HG02759 (cell line): ENCODE measurements at regions not wholly inside any gene's neighbourhood (a gene's known extent, or its start where the extent isn't known, plus 50 kb on each side); places are given as distances from the start of the nearest gene placed in this dataset.

Experiments used
- ATAC-seq: cut with Tn5 transposase; IDR thresholded peaks from one replicate; pipeline ENCODE4 v1.9.1; 2021; ENCODE audit warnings: mild to moderate bottlenecking, moderate library complexity; ENCODE audit not compliant: unreplicated experiment

- no peak for ATAC-seq
Measured at GRCh38 chr20:52592567-52592966, 379.6 kb upstream of the TSHZ2 start.

- no peak for ATAC-seq
Measured at GRCh38 chr20:52590100-52590499, 382.1 kb upstream of the TSHZ2 start.

GRCh38 chr20:52589251-52589812, 382.8 kb upstream of the TSHZ2 start:
- no peak for ATAC-seq

- ATAC-seq, result no peak
Measured at GRCh38 chr20:52586660-52587059, 385.5 kb upstream of the TSHZ2 start.

- ATAC-seq, result no peak
Measured at GRCh38 chr20:52585333-52585732, 386.8 kb upstream of the TSHZ2 start.

GRCh38 chr20:52578559-52578958, 387.0 kb upstream of the ZFP64 start:
- no peak for ATAC-seq

- no peak for ATAC-seq
Measured at GRCh38 chr20:52577696-52578095, 386.1 kb upstream of the ZFP64 start.

- no peak for ATAC-seq
Measured at GRCh38 chr20:52572687-52573086, 381.1 kb upstream of the ZFP64 start.

- ATAC-seq, result no peak
Measured at GRCh38 chr20:52569201-52569600, 377.6 kb upstream of the ZFP64 start.

- no peak for ATAC-seq
Measured at GRCh38 chr20:52565614-52566013, 374.0 kb upstream of the ZFP64 start.

- no peak for ATAC-seq
Measured at GRCh38 chr20:52564594-52564993, 373.0 kb upstream of the ZFP64 start.

GRCh38 chr20:52552181-52552872, 360.7 kb upstream of the ZFP64 start:
- ATAC-seq, result no peak

GRCh38 chr20:52542131-52542530, 350.6 kb upstream of the ZFP64 start:
- no peak for ATAC-seq

- no peak for ATAC-seq
Measured at GRCh38 chr20:52540509-52540908, 348.9 kb upstream of the ZFP64 start.

- ATAC-seq, result no peak
Measured at GRCh38 chr20:52539891-52540290, 348.3 kb upstream of the ZFP64 start.

- no peak for ATAC-seq
Measured at GRCh38 chr20:52536841-52537400, 345.3 kb upstream of the ZFP64 start.

- ATAC-seq, result no peak
Measured at GRCh38 chr20:52536040-52536439, 344.5 kb upstream of the ZFP64 start.

GRCh38 chr20:52534616-52535015, 343.0 kb upstream of the ZFP64 start:
- no peak for ATAC-seq

GRCh38 chr20:52533401-52533800, 341.8 kb upstream of the ZFP64 start:
- no peak for ATAC-seq

- no peak for ATAC-seq
Measured at GRCh38 chr20:52532674-52533073, 341.1 kb upstream of the ZFP64 start.

GRCh38 chr20:52530571-52530970, 339.0 kb upstream of the ZFP64 start:
- ATAC-seq, result no peak

GRCh38 chr20:52529826-52530225, 338.2 kb upstream of the ZFP64 start:
- no peak for ATAC-seq

- ATAC-seq, result no peak
Measured at GRCh38 chr20:52524861-52525260, 333.3 kb upstream of the ZFP64 start.
